IPS-11a (cell line): ENCODE measurements at regions not wholly inside any gene's neighbourhood (a gene's known extent, or its start where the extent isn't known, plus 50 kb on each side); places are given as distances from the start of the nearest gene placed in this dataset.
"Not testable (repeated sequence)": the region's sequence is repeated elsewhere in the genome, so short reads cannot be mapped to it uniquely, and the experiment has no call there.

Source experiments
- H3K4me3 ChIP-seq: one replicate; pipeline ENCODE4 v1.5.1; 2013; ENCODE audit warnings: low read depth, low read length, control low read depth

DNA sequence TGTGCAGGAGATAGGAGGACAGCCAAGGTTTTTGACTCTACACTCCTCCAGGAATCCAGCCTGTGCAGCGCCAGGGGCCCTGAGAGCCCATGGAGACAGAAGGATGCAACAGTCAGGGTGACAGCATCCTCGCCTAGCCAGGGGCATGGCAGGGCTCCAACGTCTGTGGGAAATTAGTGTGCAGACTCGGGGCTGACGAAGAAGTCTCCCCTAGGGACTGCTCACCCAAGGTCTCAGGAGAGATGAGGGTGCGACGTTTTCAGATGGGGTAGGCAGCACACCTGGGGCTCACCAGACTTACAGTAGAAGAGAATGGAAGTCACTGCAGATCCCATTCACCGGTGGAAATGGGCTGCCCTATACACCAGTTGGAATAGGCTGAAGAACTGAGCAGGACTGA is 241.7 kb downstream of the SETD4 start:
- no peak overlapping the region for H3K4me3 ChIP-seq

DNA sequence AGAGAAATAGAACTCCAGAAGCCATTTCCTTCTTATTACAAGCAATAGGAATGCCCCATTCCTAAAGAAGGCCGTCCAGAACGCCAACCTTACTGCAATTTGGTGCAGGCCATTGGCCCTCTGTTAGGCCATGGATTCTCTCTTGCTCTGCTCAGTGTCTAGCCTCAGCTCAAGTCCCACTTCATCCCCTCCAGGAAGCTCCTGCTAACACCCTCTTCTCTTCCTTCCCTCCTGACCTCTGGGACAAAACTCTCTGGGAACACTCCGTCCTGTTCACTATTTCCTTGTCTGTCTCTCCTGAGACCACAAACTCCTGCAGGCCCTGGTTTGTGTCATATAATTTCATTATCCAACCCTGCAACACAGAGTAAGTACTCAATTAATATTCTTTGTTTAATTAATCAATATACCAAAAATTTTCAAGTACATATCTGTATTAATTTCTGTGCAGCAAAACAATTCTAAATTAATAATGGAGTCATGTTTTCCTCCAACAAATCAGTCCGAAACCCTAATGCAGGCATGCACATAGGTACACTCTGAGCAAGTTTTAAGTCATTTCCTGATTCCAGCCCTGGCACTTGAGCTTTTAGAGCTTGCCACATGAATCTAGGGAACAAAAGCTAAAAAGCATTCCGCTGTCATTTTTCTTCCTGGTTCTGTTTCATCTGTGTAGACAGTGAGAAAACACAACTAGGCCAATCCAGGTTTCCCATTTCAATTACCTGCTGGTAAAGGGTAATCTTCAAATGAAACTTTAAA is 245.3 kb downstream of the SETD4 start:
- no peak overlapping the region for H3K4me3 ChIP-seq

DNA sequence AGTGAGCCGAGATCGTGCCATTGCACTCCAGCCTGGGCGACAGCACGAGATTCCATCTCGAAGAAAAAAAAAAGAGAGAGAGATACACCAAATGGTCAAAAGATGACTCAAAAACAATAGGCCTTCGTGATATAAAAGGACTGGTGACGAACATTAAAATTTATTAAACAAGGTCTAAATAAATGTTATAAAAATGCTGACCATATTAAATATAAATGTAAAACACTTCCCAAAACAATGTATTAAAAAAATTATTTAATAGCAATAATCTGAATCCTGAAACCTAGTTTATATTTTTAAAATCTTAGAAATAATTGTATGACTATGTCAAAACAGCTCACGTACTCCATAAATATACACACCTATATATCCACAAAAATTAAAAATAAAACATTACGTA is 247.6 kb downstream of the SETD4 start:
- no peak overlapping the region for H3K4me3 ChIP-seq

DNA sequence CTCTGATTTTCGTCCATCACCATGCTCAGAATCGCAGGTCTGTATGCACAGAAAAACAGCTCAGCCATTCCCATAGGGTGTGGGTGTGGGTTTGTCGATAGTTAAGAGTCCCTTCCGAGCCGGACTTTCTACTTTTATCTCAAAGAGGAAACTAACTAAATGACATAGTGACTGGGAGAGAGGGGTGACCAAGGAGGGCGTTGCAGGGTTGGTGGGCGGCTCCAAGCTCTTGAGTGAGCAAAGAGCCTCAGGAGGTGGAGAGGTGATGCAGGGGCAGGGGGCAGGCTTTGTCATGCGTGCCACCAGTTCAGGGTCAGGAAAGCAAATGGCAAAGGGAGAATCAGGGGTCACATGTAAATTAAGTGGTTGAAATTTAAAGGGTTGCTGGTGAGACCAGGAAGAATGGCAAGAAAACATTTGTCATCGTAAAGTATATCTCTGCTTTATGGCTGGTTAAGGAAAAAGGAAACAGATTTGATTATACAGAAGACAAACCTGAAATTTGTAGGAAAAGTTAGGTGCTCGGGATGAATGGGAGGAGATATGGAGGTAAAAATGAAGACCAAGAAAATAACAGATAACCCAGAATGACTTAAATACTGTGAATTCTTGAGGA is 249.0 kb downstream of the SETD4 start:
- H3K4me3 ChIP-seq: no peak overlapping the region

DNA sequence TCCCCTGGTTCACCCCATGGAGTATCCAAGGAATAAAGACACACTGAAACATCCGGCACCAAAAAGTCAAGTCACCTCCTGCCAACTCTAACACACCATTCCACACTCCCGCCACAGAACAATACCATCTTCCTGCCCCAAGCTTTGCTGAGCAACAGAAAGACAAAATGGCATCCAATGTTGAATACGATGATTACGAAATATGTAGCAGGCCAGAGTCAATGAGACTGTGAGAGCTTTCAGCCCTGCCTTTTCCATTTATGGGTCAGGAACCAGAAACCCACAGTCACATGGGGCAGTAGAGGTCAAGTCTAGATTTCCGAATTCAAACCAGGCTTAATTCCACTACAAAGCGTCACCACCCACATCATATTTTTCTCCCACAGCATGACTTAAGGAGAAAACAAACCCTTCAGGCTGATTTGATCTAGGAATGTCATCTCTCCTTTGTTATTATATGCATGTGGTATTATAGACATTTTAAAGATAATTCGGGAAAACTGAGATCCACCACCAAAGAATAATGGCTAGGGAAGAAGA is 249.8 kb downstream of the SETD4 start:
- no peak overlapping the region for H3K4me3 ChIP-seq

DNA sequence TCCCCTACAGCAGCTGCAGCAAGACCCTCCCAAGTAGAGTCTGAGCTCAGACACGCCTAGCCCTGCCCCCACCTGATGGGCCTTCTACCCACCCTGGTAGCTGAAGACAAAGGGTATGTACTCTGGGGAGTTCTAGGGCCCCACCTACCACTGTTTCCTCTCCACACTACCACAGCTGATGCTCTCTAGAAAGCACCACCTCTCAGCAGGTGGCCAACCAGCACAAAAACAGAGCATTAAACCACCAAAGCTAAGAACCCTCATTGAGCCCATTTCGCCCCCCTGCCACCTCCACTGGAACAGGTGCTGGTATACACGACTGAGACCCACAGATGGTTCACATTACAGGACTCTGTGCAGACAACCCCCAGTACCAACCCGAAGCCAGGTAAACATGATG is 258.9 kb downstream of the SETD4 start:
- H3K4me3 ChIP-seq: no peak overlapping the region

DNA sequence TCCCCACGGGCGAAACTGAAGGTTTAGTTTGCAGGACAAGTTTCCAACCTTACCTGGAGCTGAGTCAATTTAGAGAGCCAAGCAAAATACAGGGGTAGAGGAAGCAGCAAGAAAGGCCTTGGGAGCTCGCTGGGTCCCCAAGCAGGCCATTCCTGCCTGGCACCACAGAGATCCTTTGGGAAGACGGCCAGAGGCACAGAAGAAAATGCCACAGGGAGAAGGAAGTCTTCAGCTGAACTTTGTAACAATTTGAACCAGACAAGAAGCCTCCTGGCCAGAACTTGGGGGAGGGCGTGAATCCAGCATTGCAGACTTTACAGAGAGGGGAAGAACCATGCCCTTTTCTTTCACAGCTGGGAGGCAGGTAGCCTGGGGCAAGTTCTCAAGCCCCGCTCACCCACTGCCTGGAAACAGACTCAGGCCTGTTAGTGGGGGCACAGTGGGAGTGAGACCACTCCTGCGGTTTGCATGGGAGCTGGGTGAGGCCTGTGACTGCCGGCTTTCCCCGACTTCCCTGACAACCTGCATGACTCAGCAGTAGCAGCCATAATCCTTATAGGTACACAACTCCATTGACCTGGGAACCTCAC is 259.4 kb downstream of the SETD4 start:
- H3K4me3 ChIP-seq: not testable (repeated sequence)

DNA sequence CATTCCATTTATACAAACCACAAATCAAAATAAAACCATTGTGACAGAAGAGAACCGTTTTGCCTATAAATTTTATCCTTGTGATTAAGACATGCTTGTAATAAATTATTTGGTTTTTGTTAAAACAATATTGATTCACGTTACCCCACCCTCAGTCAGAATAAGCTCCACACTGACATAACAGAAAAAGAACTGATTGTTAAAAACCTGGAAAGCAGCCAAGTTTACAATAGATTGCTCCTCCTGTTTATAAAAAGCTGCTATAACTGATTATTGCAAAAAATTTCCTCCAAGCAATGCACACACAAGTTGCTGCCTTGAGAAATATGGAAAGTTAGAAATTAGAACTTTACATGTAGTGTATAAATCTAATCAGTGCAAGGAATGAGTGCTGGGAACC is 263.5 kb downstream of the SETD4 start:
- no peak overlapping the region for H3K4me3 ChIP-seq

DNA sequence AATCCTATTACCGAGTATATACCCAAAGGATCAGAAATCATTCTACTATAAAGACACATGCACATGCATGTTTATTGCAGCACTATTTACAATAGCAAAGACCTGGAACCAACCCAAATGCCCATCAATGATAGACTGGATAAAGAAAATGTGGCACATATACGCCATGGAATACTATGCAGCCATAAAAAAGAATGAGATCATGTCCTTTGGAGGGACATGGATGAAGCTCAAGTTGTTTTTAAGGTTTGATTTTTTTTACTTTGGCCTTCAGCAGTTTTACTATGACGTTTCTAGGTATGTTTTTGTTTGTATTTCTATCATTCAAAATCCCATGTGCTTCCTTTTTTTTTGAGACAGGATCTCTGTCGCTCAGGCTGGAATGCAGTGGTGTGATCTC is 265.8 kb downstream of the SETD4 start:
- not testable (repeated sequence) for H3K4me3 ChIP-seq

DNA sequence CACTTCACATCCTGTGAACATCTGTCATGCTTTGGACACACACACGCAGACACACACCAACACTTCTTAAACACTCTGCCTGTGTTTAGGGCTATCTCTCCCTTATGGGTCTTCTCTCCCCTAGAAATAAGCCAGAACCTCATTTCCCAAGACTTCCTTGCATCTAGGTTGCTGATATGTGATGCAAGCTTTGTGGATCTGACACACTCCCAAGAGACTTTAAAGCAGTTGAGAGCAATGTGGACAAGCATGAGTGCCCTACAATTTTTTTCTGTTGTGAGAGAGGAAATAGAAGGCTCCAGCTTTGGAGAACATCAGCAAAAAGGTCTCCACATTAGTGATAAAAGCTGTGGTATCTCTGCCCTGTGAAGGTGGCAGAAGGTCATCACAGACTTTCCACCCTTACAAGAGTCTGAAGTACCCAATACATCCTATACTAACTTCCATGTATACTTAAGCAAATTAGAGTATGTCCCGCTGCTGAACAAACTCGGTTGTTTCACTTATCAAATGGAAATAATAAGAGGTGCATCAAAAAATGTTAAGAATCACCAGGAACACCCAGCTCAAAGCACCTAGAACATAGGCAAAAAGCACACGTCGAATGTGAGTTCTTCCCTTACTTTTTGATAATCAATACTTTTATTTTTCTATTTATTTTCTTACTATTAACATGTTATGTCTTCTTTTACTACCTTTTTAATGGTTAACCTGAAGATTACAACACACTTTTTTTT is 267.6 kb downstream of the SETD4 start:
- no peak overlapping the region for H3K4me3 ChIP-seq

DNA sequence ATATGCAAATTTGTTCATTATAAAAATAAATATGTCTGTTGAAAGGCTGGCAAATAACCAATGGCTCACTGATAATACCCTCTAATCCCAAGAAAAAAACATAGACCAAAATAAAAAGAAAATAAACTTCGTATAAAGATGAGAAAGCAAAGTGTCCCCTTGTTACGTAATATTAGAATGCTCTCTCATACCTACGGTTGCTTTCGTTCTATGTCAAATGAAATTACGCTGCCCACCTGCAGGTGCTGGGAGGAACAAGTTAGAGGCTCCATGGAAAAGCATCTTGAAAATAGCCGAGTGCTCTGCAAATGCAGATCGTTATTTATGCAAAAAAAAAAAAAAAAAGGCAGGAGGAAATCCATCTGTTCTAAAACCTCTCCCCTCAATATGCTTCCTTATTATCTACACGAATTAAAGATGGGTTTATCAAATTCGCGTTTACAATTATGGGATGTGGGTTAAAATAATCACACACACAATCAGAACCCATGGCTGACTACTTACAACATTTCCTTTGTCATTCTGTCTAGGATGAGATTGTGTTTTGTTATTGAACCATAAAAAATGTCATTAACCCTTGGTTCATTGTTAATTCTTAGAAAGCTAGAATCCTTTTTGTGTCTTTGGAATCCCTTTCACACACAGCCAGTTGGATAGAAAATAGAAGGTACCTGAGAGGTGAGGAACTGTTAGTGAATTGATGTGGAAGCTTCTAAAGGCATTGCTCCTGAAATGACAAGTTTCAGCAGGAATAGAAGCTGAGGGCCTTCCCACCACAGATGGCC is 268.6 kb downstream of the SETD4 start:
- no peak overlapping the region for H3K4me3 ChIP-seq

DNA sequence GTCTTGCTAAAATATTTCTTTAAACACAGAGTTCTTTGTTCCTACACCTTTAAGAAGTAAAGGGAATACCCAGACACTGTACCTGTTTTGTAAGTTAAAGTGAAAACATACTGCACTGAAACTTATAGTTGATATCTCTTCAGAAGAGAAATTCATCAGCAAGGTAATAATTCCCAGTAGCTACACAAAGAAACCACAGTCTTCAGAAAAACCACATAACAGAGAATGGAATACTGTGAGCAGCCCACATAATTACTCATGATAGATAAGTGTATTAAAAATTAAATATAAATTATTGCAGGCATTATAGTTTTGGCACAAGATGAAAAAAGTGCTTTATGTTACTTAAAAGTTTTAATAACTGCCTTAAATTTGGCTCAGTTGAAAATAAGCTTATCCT is 276.6 kb downstream of the SETD4 start:
- no peak overlapping the region for H3K4me3 ChIP-seq

DNA sequence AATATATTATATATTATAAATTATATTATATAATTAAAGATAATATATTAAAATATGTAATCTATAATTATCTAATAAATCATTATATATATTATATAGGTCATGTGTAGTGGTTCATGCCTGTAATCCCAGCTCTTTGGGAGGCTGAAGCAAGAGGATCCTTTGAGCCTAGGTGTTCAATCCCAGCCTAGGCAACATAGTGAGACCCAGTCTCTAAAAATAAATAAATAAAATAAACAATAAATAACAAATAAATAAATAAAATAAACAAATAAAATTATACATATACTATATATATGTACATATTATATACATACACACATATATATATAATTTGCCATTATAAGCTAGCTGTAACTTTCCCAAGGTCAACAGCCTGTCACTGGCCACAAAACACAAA is 277.7 kb downstream of the SETD4 start:
- no peak overlapping the region for H3K4me3 ChIP-seq

DNA sequence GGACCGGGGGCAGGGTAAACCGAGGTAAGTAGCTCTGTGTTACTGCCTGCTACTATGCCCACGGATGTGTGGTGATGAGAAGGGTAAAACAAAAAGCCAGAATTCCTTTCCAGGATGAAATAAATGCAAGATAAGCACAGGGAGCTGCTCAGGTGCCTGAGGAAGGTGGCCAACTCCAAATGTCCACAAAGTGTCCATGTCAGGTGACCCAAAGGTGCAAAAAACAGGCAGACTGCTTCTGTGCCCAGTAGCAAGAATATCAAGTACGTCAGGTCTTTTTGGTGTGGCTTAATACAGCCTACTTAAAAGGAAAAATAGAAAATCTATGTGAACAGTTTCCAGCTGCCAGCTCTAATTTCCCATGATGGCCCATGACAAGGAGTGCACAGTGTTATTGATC is 279.3 kb downstream of the SETD4 start:
- H3K4me3 ChIP-seq: no peak overlapping the region

DNA sequence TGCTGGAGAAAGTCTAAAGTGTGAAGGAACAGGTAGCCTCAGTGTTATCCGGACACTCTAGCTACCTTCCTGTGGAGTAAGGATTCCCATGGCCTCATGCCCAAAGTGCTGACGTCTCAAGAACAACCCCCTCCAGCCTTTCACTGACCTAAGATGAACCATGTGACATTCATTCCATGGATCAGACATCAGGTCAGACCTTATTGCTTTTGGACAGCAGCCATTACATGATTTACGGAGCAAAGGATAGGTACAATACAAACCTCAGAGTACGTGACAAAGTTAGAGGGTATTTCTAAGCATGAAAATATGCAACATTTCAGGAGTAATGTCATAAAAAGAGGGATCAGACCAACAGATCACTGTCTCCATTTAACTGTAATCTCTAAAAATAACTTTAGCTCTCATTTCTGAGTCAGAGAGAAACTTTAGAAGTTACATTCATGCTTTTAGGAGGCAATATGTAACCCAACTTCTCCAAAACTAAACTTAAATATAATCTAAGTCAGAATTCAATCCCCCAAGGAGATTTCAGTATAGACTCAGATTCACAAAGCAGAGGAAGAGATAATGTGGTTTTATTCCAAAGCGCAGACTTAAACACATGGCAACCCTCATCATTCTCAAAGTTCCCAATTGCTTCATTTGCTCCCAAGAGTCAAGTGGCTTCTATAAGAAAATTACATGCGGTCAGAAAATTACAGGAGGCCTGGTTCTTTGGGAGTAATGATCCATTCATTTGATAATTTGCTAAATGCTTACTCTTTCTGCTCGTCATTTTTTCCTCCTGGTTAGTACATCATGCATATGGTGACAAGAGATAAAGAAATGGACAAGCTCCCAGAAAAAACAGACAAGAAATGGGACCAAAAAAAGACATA is 280.4 kb downstream of the SETD4 start:
- H3K4me3 ChIP-seq: no peak overlapping the region

DNA sequence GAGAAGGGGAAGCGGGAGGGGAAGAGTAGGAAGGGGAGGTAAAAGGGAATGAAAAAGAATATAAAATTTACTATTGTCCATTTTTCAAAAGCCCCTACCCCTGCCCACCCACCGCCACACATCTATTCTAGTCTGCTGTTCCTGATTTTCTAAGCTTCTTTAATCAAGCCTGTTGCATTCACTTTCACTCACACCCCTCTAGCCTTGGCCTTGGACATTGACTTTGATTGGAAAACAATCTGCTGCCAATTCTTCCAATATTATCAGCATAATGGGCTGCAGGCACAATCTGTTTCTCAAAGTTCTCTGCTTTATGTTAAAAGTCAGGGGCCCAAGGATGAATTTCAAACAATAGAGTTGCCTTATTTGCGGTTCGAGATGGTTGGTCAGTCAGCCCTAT is 281.2 kb downstream of the SETD4 start:
- no peak overlapping the region for H3K4me3 ChIP-seq

DNA sequence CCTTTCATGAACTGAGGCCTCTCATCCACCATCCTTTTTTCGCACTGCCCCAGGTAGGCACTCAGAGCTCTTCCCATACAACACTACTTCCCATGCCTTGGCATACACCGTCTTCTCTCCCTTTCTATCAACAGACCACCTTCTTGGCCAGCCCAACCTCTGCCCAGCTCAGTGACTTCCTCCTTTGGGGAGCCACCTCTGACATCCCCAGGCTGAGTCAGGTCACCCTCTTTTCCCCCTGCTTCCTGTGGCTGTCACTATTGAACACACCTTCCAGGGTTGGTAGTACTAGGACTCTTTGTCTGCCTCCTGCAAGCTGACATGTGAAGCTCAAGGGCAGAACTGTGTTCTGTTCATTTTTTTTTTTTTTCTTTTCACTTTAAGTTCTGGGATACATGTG is 283.2 kb downstream of the SETD4 start:
- H3K4me3 ChIP-seq: no peak overlapping the region

DNA sequence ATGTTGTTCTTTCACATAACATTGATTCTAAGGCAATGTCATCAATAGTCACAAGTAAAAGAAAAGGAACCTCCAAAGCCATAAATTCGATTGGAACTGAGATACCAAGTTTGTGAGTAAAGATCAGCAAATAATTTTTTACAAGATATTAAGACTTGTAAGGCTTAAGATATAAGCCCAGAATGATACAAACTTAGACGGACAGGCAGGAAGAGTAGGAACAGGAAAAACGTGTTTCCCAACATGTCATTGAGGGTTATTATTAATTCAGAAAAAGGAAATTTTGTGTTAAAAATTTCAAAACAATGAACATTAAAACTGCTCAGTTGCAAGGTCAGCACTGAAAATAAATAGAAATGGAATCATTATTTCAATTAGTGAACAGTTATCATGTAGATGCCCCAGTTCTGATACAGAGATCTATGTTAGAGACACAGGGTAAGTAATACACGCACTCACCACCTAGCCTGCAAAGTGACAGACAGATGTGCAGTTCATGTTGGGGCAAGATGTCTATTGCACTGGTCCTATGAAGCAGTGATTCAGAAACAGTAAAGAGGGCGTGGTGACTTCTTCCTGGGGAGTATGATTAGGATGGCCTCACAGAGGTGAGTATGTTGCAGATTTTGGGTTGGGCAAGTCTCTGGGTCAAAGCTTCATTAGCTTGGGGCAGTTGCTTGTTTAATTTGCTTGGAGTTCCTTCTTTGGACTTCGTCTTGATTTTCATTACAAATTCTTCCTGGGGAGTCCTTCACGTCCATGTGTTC is 284.4 kb downstream of the SETD4 start:
- no peak overlapping the region for H3K4me3 ChIP-seq
